ENCODE measurements at regions not wholly inside any gene's neighbourhood (a gene's known extent, or its start where the extent isn't known, plus 50 kb on each side); places are given as distances from the start of the nearest gene placed in this dataset.

GRCh38 chr16:47967374-47967773 is 188.4 kb downstream of the ABCC12 start:
- no peak for DNase-seq

- no peak for DNase-seq
Measured at GRCh38 chr16:47966325-47966724, 189.5 kb downstream of the ABCC12 start.

- DNase-seq: peak; percentile 58
Measured at GRCh38 chr16:47965439-47965838, 190.4 kb downstream of the ABCC12 start.

- DNase-seq: no peak
Measured at GRCh38 chr16:47958726-47959125, 197.1 kb downstream of the ABCC12 start.

- no peak for DNase-seq
Measured at GRCh38 chr16:47956916-47957315, 198.9 kb downstream of the ABCC12 start.

- no peak for DNase-seq
Measured at GRCh38 chr16:47949714-47950113, 206.1 kb downstream of the ABCC12 start.

GRCh38 chr16:47949276-47949675 is 206.5 kb downstream of the ABCC12 start:
- no peak for DNase-seq

GRCh38 chr16:47947723-47948122 is 208.1 kb downstream of the ABCC12 start:
- DNase-seq: no peak

GRCh38 chr16:47946092-47946491 is 209.7 kb downstream of the ABCC12 start:
- DNase-seq: no peak

GRCh38 chr16:47944589-47944988 is 211.2 kb downstream of the ABCC12 start:
- no peak for DNase-seq

- no peak for DNase-seq
Measured at GRCh38 chr16:47943235-47943634, 212.6 kb downstream of the ABCC12 start.

- no peak for DNase-seq
Measured at GRCh38 chr16:47940466-47940865, 215.3 kb downstream of the ABCC12 start.

- DNase-seq: no peak
Measured at GRCh38 chr16:47939680-47940079, 216.1 kb downstream of the ABCC12 start.

- DNase-seq: no peak
Measured at GRCh38 chr16:47938272-47938671, 217.5 kb downstream of the ABCC12 start.

GRCh38 chr16:47928008-47928407 is 227.8 kb downstream of the ABCC12 start:
- DNase-seq: no peak

- peak; percentile 77 for DNase-seq
Measured at GRCh38 chr16:47927330-47927729, 228.5 kb downstream of the ABCC12 start.

GRCh38 chr16:47925811-47926460 is 229.9 kb downstream of the ABCC12 start:
- peak; percentile 81 for DNase-seq

- DNase-seq: no peak
Measured at GRCh38 chr16:47924950-47925349, 230.8 kb downstream of the ABCC12 start.

- no peak for DNase-seq
Measured at GRCh38 chr16:47921535-47921934, 234.3 kb downstream of the ABCC12 start.

GRCh38 chr16:47920709-47921108 is 235.1 kb downstream of the ABCC12 start:
- DNase-seq: no peak

GRCh38 chr16:47917118-47917517 is 238.7 kb downstream of the ABCC12 start:
- no peak for DNase-seq

- no peak for DNase-seq
Measured at GRCh38 chr16:47916266-47916665, 239.5 kb downstream of the ABCC12 start.

- DNase-seq: no peak
Measured at GRCh38 chr16:47907109-47907508, 248.7 kb downstream of the ABCC12 start.

GRCh38 chr16:47905771-47906170 is 250.0 kb downstream of the ABCC12 start:
- DNase-seq: peak; percentile 73

GRCh38 chr16:47904691-47905090 is 251.1 kb downstream of the ABCC12 start:
- DNase-seq: no peak

Measured in NCI-H226 (cell line).